ENCODE measurements at regions not wholly inside any gene's neighbourhood (a gene's known extent, or its start where the extent isn't known, plus 50 kb on each side); places are given as distances from the start of the nearest gene placed in this dataset.

DNA sequence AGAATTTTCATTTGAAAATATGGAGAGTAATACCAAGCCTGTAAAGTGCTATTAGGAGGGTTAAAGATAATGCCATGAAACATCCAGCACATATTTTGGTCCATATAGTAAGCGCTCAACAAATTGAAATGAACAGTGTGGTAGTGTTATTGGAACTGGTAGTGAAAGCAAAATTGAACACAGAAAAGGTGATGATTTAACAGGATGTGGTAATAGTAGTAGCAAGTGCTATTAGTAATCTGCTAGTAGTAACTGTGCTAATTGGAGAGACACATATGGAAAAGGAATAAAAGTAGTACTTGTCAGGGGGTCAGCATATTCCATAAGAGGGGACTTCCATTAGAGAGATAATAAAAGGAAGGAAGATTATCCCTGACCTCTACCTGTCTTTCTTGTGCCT is 187.3 kb downstream of the HTR1A start:
- no peak for TF ChIP-seq CTCF (IDR thresholded peaks at IDR 0.05)
- TF ChIP-seq POLR2A (IDR thresholded peaks at IDR 0.05) = no peak
- TF ChIP-seq EP300 (IDR thresholded peaks at IDR 0.05; ENCODE audit: low read depth) = no peak

Data from transverse colon (tissue), 3 donors.